ENCODE measurements at regions not wholly inside any gene's neighbourhood (a gene's known extent, or its start where the extent isn't known, plus 50 kb on each side); places are given as distances from the start of the nearest gene placed in this dataset.
"Not testable (repeated sequence)": the region's sequence is repeated elsewhere in the genome, so short reads cannot be mapped to it uniquely, and the experiment has no call there.

GRCh38 chr2:129504646-129505045 lies 474.8 kb upstream of the RAB6C start:
- H3K4me1 ChIP-seq = no peaks in the 10 kb centered on the region
- no peaks in the 10 kb centered on the region for H3K9me3 ChIP-seq
- no peak overlapping the region for H3K27ac ChIP-seq
- 82 to 90% methylated on average over 3 of the region's 3 CpGs for WGBS, 2 donors
- DNase-seq = no peak
- H3K36me3 ChIP-seq (ENCODE audit: low read depth, missing control alignments) = no peaks in the 10 kb centered on the region
- intact Hi-C loops (cut with DNase I; ENCODE audit: low total_unique reads) = no loop called here
- no peaks in the 10 kb centered on the region for H3K27me3 ChIP-seq
- H3K4me3 ChIP-seq = no peak overlapping the region
- TF ChIP-seq CTCF (IDR thresholded peaks at IDR 0.05) (no peak), POLR2A (IDR thresholded peaks at IDR 0.05) (no peak)

- WGBS, 2 donors = 63 to 67% methylated on average over 4 of the region's 4 CpGs
- DNase-seq = no peak
- TF ChIP-seq CTCF (IDR thresholded peaks at IDR 0.05) (no peak), POLR2A (IDR thresholded peaks at IDR 0.05) (no peak)
- Histone ChIP-seq H3K4me3 (no peak overlapping the region), H3K9me3 (no peaks in the 10 kb centered on the region), H3K36me3 (ENCODE audit: low read depth, missing control alignments) (no peaks in the 10 kb centered on the region), H3K27me3 (no peaks in the 10 kb centered on the region), H3K27ac (no peak overlapping the region), H3K4me1 (no peaks in the 10 kb centered on the region)
- intact Hi-C loops (cut with DNase I; ENCODE audit: low total_unique reads) = no loop called here
These were observed 460.5 kb upstream of the RAB6C start for GRCh38 chr2:129518937-129519336.

DNA sequence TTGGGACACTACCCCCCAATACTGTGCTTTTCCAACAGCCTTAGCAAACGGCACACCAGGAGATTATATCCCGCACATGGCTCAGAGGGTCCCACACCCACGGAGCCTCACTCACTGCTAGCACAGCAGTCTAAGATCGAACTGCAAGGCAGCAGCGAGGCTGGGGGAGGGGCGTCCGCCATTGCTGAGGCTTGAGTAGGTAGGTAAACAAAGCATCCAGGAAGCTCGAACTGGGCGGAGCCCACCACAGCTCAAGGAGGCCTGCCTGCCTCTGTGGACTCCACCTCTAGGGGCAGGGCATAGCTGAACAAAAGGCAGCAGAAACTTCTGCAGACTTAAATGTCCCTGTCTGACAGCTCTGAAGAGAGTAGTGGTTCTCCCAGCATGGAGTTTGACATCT lies 447.3 kb upstream of the RAB6C start:
- intact Hi-C loops (cut with DNase I; ENCODE audit: low total_unique reads); H3K27ac ChIP-seq; H3K4me3 ChIP-seq; DNase-seq; H3K4me1 ChIP-seq; H3K36me3 ChIP-seq (ENCODE audit: low read depth, missing control alignments); H3K27me3 ChIP-seq; H3K9me3 ChIP-seq: not testable (repeated sequence)
- 88 to 89% methylated on average over 9 of the region's 9 CpGs for WGBS, 2 donors

- WGBS, 2 donors = 87 to 91% methylated on average over 3 of the region's 3 CpGs
- H3K27me3 ChIP-seq = no peaks in the 10 kb centered on the region
- H3K4me3 ChIP-seq = no peak overlapping the region
- no peaks in the 10 kb centered on the region for H3K36me3 ChIP-seq (ENCODE audit: low read depth, missing control alignments)
- no peak for TF ChIP-seq CTCF (IDR thresholded peaks at IDR 0.05)
- no peak for TF ChIP-seq POLR2A (IDR thresholded peaks at IDR 0.05)
- H3K9me3 ChIP-seq = no peaks in the 10 kb centered on the region
- H3K27ac ChIP-seq = no peak overlapping the region
- H3K4me1 ChIP-seq = no peaks in the 10 kb centered on the region
- intact Hi-C loops (cut with DNase I; ENCODE audit: low total_unique reads) = no loop called here
- DNase-seq = no peak
These were observed 430.6 kb upstream of the RAB6C start for GRCh38 chr2:129548880-129549279.

DNA sequence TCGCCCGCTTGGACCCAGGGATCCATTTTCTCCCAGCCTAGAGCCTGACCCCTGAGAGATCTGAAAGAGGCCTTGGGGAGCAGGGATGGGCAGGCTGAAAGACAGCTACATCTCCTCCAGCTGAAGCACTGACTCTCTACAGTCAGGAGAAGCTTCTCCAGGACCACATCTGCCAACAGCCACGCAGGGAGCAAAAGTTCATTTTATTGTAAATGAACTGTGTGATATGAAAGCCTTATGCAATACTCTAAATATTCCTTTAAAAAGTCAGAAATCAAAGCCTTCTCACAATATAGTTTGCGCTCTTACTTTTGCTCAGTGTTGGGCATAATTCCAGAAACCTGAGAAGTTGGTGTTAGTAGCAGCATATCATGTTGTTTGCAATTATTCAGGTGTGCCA lies 428.9 kb upstream of the RAB6C start:
- no peak overlapping the region for H3K27ac ChIP-seq
- no peak for DNase-seq
- intact Hi-C loops (cut with DNase I; ENCODE audit: low total_unique reads) = no loop called here
- TF ChIP-seq POLR2A (IDR thresholded peaks at IDR 0.05) = no peak
- TF ChIP-seq CTCF (IDR thresholded peaks at IDR 0.05) = no peak
- H3K27me3 ChIP-seq = no peaks in the 10 kb centered on the region
- no peak overlapping the region for H3K4me3 ChIP-seq
- H3K36me3 ChIP-seq (ENCODE audit: low read depth, missing control alignments) = no peaks in the 10 kb centered on the region
- H3K4me1 ChIP-seq = no peaks in the 10 kb centered on the region
- no peaks in the 10 kb centered on the region for H3K9me3 ChIP-seq
- 91 to 92% methylated on average over 4 of the region's 4 CpGs for WGBS, 2 donors

All from testis (tissue), 2 donors.